ENCODE measurements at regions not wholly inside any gene's neighbourhood (a gene's known extent, or its start where the extent isn't known, plus 50 kb on each side); places are given as distances from the start of the nearest gene placed in this dataset.
"Not testable (repeated sequence)": the region's sequence is repeated elsewhere in the genome, so short reads cannot be mapped to it uniquely, and the experiment has no call there.

DNA sequence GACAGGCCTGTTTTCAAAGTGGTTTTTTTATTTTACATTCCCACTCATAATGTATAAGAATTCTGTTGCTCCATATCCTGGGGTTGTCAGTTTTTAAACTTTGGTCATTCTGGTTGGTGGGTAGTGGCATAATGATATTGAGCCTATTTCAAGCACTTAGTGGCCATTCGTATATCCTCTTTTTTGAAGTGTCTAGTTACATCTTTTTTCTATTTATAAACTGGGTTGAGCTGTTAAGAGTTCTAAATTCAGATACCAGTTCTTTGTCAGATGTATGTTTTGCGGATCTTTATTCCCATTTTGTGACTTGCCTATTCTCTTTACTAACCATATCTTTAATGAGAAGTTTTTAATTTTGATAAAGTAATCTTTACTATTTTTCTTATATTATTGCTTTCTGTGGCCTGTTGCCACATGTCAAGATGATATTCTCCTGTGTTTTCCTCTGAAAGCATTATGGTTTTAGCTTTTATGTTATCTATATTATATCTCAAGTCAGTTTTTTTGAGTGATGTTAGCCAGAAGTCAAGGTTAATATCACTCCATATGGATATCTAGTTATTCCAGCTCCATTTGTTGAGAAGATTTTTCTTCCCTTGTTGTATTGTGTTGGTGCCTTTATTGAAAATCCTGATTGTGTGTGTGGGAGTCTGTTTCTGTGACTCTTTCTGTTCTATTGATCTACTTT, 110.9 kb downstream of the FHIP1A start:
- Mint-ChIP-seq H3K4me1 (peaks cover 2 to 7% (median 6%) of the 10 kb centered on the region in 7 donors), H3K27ac (no peak overlapping the region), H3K27me3 (peaks cover 0 to 4% (median 0%) of the 10 kb centered on the region in 5 donors), H3K9me3 (peaks cover 0 to 2% (median 0%) of the 10 kb centered on the region in 11 donors), H3K4me3 (no peak overlapping the region), H3K36me3 (no peaks in the 10 kb centered on the region)
- ATAC-seq (no peak), DNase-seq (no peak)
- POLR2A ChIA-PET, result interaction anchor here (0.7 kb wide), 1 partner anchor 23 kb away, joined by 4 read pairs; no protein-coding TSS in a partner anchor
- Histone ChIP-seq H3K27ac (ENCODE audit: low read depth, low read length) (no peak overlapping the region), H3K9me3 (ENCODE audit: control insufficient read depth in 2 of 3, low read length in 3 of 3) (no peaks in the 10 kb centered on the region), H3K27me3 (ENCODE audit: control insufficient read depth in 2 of 2, insufficient read depth in 2 of 2, low read length in 2 of 2) (no peaks in the 10 kb centered on the region), H3K4me3 (ENCODE audit: low read length) (no peak overlapping the region), H3K4me1 (ENCODE audit: control insufficient read depth in 2 of 2, insufficient read depth in 2 of 2, low read length in 2 of 2) (no peaks in the 10 kb centered on the region), H3K36me3 (ENCODE audit: control insufficient read depth in 2 of 3, insufficient read depth in 3 of 3, low read length in 3 of 3) (no peaks in the 10 kb centered on the region)
- intact Hi-C loops (cut with micrococcal nuclease), result no loop called here
- CTCF ChIA-PET, result interaction anchor here (0.7 kb wide), 1 partner anchor 45 kb away, joined by 3 read pairs; no protein-coding TSS in a partner anchor

DNA sequence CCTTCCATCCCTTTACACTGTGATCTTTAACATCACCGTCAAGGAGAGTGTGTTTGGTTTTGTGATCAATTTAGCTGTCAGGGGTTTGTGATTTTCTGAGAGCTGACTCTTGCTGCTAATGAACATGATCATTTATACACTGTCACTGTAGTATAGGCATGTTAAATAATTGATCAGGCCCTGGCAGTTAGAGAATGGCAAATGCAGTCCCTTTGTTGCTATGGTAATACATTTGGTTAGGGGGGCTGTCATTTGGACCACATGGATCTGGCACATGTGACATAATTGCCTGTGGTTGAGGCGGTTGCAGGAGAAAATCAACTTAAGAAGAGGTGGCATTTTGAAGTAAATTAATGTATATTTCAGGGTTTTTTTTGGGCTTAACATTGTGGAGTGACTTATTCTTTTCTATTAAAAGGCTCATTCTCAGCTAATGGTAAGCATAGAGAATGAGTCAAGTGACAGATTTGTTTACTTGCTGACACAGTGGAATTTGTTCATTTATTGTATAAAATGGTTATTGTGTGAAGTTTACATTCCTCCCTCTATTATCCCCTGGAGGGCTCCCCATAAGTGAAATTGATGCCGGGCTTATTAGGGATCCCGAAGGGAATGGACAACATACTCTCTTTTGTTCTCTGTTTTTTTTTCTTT, 114.0 kb downstream of the FHIP1A start:
- no peak overlapping the region for H3K27ac Mint-ChIP-seq
- peaks cover 0 to 3% (median 0%) of the 10 kb centered on the region in 5 donors for H3K36me3 Mint-ChIP-seq
- H3K27me3 Mint-ChIP-seq, result peaks cover 0 to 4% (median 0%) of the 10 kb centered on the region in 5 donors
- Histone ChIP-seq H3K36me3 (ENCODE audit: control insufficient read depth in 2 of 3, insufficient read depth in 3 of 3, low read length in 3 of 3) (no peaks in the 10 kb centered on the region), H3K4me3 (ENCODE audit: low read length) (no peak overlapping the region), H3K27ac (ENCODE audit: low read depth, low read length) (no peak overlapping the region), H3K27me3 (ENCODE audit: control insufficient read depth in 2 of 2, insufficient read depth in 2 of 2, low read length in 2 of 2) (no peaks in the 10 kb centered on the region), H3K4me1 (ENCODE audit: control insufficient read depth in 2 of 2, insufficient read depth in 2 of 2, low read length in 2 of 2) (no peaks in the 10 kb centered on the region), H3K9me3 (ENCODE audit: control insufficient read depth in 2 of 3, low read length in 3 of 3) (no peaks in the 10 kb centered on the region)
- no peaks in the 10 kb centered on the region for H3K9me3 Mint-ChIP-seq
- CTCF ChIA-PET, result no interaction called here
- no peak overlapping the region for H3K4me3 Mint-ChIP-seq
- intact Hi-C loops (cut with micrococcal nuclease), result no loop called here
- no peak for ATAC-seq
- DNase-seq, result no peak
- H3K4me1 Mint-ChIP-seq, result peaks cover 2 to 9% (median 7%) of the 10 kb centered on the region in 7 donors
- POLR2A ChIA-PET, result no interaction called here

DNA sequence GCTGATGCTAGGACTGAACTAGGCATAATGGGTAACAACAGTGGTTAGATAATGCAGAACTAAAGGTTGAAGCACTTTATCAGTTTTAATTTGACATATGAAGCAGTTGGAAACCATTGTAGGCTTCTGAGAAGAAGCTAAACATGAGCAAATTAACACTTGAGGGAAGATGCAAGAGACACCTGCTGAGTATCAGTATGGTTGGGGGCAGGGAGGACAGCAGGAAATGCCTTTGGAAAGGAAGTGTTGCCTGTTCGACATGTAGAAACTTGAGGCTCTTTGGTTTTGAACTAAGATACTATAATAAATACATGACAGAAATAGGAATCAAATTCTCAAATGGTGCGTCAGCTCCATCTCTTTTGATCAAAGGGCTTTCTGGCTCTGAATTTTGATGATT, 115.6 kb downstream of the FHIP1A start:
- Mint-ChIP-seq H3K4me1 (peaks cover 2 to 9% (median 7%) of the 10 kb centered on the region in 7 donors), H3K27me3 (peaks cover 0 to 4% (median 0%) of the 10 kb centered on the region in 5 donors), H3K36me3 (peaks cover 0 to 6% (median 0%) of the 10 kb centered on the region in 5 donors), H3K9me3 (no peaks in the 10 kb centered on the region), H3K4me3 (no peak overlapping the region), H3K27ac (no peak overlapping the region)
- no peaks in the 10 kb centered on the region for H3K9me3 ChIP-seq (ENCODE audit: control insufficient read depth in 2 of 3, low read length in 3 of 3)
- H3K36me3 ChIP-seq (ENCODE audit: control insufficient read depth in 2 of 3, insufficient read depth in 3 of 3, low read length in 3 of 3), result no peaks in the 10 kb centered on the region
- POLR2A ChIA-PET, result no interaction called here
- H3K4me3 ChIP-seq (ENCODE audit: low read length), result no peak overlapping the region
- DNase-seq (peak in 3 of 9 donors; percentile 2 to 10 (median 3)), ATAC-seq (no peak)
- intact Hi-C loops (cut with micrococcal nuclease), result no loop called here
- no peaks in the 10 kb centered on the region for H3K27me3 ChIP-seq (ENCODE audit: control insufficient read depth in 2 of 2, insufficient read depth in 2 of 2, low read length in 2 of 2)
- CTCF ChIA-PET, result no interaction called here
- no peak overlapping the region for H3K27ac ChIP-seq (ENCODE audit: low read depth, low read length)
- no peaks in the 10 kb centered on the region for H3K4me1 ChIP-seq (ENCODE audit: control insufficient read depth in 2 of 2, insufficient read depth in 2 of 2, low read length in 2 of 2)

DNA sequence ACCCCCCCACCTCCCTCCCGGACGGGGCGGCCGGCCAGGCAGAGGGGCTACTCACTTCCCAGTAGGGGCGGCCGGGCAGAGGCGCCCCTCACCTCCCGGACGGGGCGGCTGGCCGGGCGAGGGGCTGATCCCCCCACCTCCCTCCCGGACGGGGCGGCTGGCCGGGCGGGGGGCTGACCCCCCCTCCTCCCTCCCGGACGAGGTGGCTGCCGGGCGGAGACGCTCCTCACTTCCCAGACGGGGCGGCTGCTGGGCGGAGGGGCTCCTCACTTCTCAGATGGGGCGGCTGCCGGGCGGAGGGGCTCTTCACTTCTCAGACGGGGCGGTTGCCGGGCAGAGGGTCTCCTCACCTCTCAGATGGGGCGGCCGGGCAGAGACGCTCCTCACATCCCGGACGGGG, 117.5 kb downstream of the FHIP1A start:
- H3K4me3 ChIP-seq (ENCODE audit: low read length); CTCF ChIA-PET; DNase-seq; H3K27ac ChIP-seq (ENCODE audit: low read depth, low read length); H3K36me3 Mint-ChIP-seq; H3K27ac Mint-ChIP-seq; H3K4me1 ChIP-seq (ENCODE audit: control insufficient read depth in 2 of 2, insufficient read depth in 2 of 2, low read length in 2 of 2); H3K4me1 Mint-ChIP-seq; H3K36me3 ChIP-seq (ENCODE audit: control insufficient read depth in 2 of 3, insufficient read depth in 3 of 3, low read length in 3 of 3); ATAC-seq; H3K9me3 ChIP-seq (ENCODE audit: control insufficient read depth in 2 of 3, low read length in 3 of 3); intact Hi-C loops (cut with micrococcal nuclease); POLR2A ChIA-PET; H3K9me3 Mint-ChIP-seq; H3K27me3 ChIP-seq (ENCODE audit: control insufficient read depth in 2 of 2, insufficient read depth in 2 of 2, low read length in 2 of 2); H3K4me3 Mint-ChIP-seq; H3K27me3 Mint-ChIP-seq: not testable (repeated sequence)

DNA sequence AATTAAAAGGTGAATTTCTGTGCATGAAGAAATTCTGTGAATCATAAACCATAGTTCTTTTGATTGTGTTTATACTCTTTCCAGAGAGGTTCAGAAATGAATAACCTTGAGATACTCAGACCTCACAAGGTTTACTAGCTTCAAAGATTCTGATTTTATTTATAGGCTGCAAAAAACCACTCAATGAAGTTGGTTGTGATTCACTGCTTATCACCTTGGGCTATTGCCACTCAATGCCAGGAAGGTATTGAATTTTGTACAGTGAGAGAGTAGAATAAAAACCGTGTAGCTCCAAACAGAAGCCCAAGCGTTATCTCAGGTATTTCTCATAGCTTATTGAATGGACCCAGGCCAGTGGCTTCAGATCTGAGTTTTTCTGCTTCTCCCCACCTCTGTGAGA, 118.7 kb downstream of the FHIP1A start:
- Mint-ChIP-seq H3K4me1 (peaks cover 2 to 9% (median 7%) of the 10 kb centered on the region in 7 donors), H3K27me3 (no peaks in the 10 kb centered on the region), H3K9me3 (no peaks in the 10 kb centered on the region), H3K36me3 (peaks cover 0 to 12% (median 0%) of the 10 kb centered on the region in 5 donors), H3K4me3 (no peak overlapping the region), H3K27ac (no peak overlapping the region)
- no peak overlapping the region for H3K4me3 ChIP-seq (ENCODE audit: low read length)
- H3K27me3 ChIP-seq (ENCODE audit: control insufficient read depth in 2 of 2, insufficient read depth in 2 of 2, low read length in 2 of 2), result no peaks in the 10 kb centered on the region
- CTCF ChIA-PET, result no interaction called here
- H3K4me1 ChIP-seq (ENCODE audit: control insufficient read depth in 2 of 2, insufficient read depth in 2 of 2, low read length in 2 of 2), result no peaks in the 10 kb centered on the region
- POLR2A ChIA-PET, result no interaction called here
- no peaks in the 10 kb centered on the region for H3K9me3 ChIP-seq (ENCODE audit: control insufficient read depth in 2 of 3, low read length in 3 of 3)
- ATAC-seq, result no peak
- no peak for DNase-seq
- no peaks in the 10 kb centered on the region for H3K36me3 ChIP-seq (ENCODE audit: control insufficient read depth in 2 of 3, insufficient read depth in 3 of 3, low read length in 3 of 3)
- no peak overlapping the region for H3K27ac ChIP-seq (ENCODE audit: low read depth, low read length)
- intact Hi-C loops (cut with micrococcal nuclease), result no loop called here

DNA sequence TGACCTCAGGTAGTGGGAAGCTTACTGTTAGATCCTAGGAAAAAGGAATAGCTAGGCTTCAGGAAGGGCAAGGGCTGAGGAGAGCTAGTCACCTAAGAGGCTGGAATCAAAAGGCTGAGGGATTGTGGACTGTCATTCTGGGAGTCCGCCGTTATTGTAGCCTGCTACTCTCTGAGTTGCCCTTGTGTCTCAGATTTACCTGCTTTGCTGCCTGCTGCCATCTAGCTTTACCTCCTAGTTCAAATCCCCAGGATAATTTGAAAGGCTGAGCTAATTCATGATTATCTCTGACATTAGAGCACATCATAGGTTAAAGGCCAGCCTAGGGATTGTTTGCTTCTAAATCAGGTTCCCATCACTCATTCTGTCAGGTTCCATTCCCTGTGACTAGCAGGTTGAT, 120.2 kb downstream of the FHIP1A start:
- no peak for DNase-seq
- Mint-ChIP-seq H3K9me3 (no peaks in the 10 kb centered on the region), H3K4me1 (peaks cover 2 to 9% (median 7%) of the 10 kb centered on the region in 7 donors), H3K27me3 (no peaks in the 10 kb centered on the region), H3K27ac (no peak overlapping the region), H3K36me3 (peaks cover 0 to 12% (median 0%) of the 10 kb centered on the region in 5 donors), H3K4me3 (no peak overlapping the region)
- intact Hi-C loops (cut with micrococcal nuclease), result no loop called here
- Histone ChIP-seq H3K27me3 (ENCODE audit: control insufficient read depth in 2 of 2, insufficient read depth in 2 of 2, low read length in 2 of 2) (no peaks in the 10 kb centered on the region), H3K27ac (ENCODE audit: low read depth, low read length) (no peak overlapping the region), H3K9me3 (ENCODE audit: control insufficient read depth in 2 of 3, low read length in 3 of 3) (no peaks in the 10 kb centered on the region), H3K4me3 (ENCODE audit: low read length) (no peak overlapping the region), H3K4me1 (ENCODE audit: control insufficient read depth in 2 of 2, insufficient read depth in 2 of 2, low read length in 2 of 2) (no peaks in the 10 kb centered on the region), H3K36me3 (ENCODE audit: control insufficient read depth in 2 of 3, insufficient read depth in 3 of 3, low read length in 3 of 3) (no peaks in the 10 kb centered on the region)
- ChIA-PET POLR2A (no interaction called here), CTCF (no interaction called here)
- no peak for ATAC-seq

DNA sequence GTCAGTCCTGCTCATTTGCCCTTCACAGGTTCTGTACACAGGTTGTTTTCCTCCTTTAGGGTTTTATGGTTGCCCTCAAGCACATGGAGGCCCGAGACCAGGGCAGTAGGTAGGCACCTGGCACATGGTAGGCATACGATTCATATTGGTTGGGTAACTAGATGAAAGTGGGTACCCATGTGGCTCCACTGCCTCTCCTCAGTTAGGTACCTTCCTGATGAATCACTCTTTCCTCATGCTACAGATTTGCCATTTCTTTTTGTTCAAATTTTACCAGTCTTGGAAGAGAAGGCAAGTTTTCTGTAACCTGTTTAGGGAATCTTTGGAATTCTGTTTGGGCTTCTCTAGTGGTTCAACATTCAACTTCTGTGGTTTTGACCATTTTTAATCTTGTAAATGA, 121.3 kb downstream of the FHIP1A start:
- DNase-seq, result no peak
- H3K27ac ChIP-seq (ENCODE audit: low read depth, low read length), result no peak overlapping the region
- Mint-ChIP-seq H3K27ac (no peak overlapping the region), H3K27me3 (no peaks in the 10 kb centered on the region), H3K4me3 (no peak overlapping the region), H3K4me1 (no peaks in the 10 kb centered on the region), H3K9me3 (no peaks in the 10 kb centered on the region), H3K36me3 (peaks cover 0 to 12% (median 0%) of the 10 kb centered on the region in 5 donors)
- intact Hi-C loops (cut with micrococcal nuclease), result no loop called here
- H3K4me1 ChIP-seq (ENCODE audit: control insufficient read depth in 2 of 2, insufficient read depth in 2 of 2, low read length in 2 of 2), result no peaks in the 10 kb centered on the region
- H3K4me3 ChIP-seq (ENCODE audit: low read length), result no peak overlapping the region
- CTCF ChIA-PET, result no interaction called here
- H3K27me3 ChIP-seq (ENCODE audit: control insufficient read depth in 2 of 2, insufficient read depth in 2 of 2, low read length in 2 of 2), result no peaks in the 10 kb centered on the region
- POLR2A ChIA-PET, result no interaction called here
- ATAC-seq, result no peak
- H3K36me3 ChIP-seq (ENCODE audit: control insufficient read depth in 2 of 3, insufficient read depth in 3 of 3, low read length in 3 of 3), result no peaks in the 10 kb centered on the region
- no peaks in the 10 kb centered on the region for H3K9me3 ChIP-seq (ENCODE audit: control insufficient read depth in 2 of 3, low read length in 3 of 3)

Measured in naive thymus-derived CD4-positive, alpha-beta T cell (primary cell).